Type B pancreatic cell (in vitro differentiated cells): ENCODE measurements at regions not wholly inside any gene's neighbourhood (a gene's known extent, or its start where the extent isn't known, plus 50 kb on each side); places are given as distances from the start of the nearest gene placed in this dataset.
"Not testable (repeated sequence)": the region's sequence is repeated elsewhere in the genome, so short reads cannot be mapped to it uniquely, and the experiment has no call there.

Experiments
- DNase-seq: peaks from one replicate; pipeline ENCODE4 v3.0.0; 2021; ENCODE audit warnings: mixed read lengths; ENCODE audit not compliant: unreplicated experiment; ENCODE audit errors: extremely low spot score
- H3K27ac Mint-ChIP-seq: 2 replicates; pipeline ENCODE4 v1.8.0; 2021; ENCODE audit warnings: mild to moderate bottlenecking, mixed read lengths
- H3K27me3 Mint-ChIP-seq: 2 replicates; pipeline ENCODE4 v1.8.0; 2021; ENCODE audit warnings: mixed read lengths
- H3K36me3 Mint-ChIP-seq: 2 replicates; pipeline ENCODE4 v1.8.0; 2021; ENCODE audit warnings: mixed read lengths
- H3K4me1 Mint-ChIP-seq: one replicate; pipeline ENCODE4 v1.8.0; 2021; ENCODE audit warnings: mixed read lengths; ENCODE audit not compliant: unreplicated experiment
- H3K4me3 Mint-ChIP-seq: 2 replicates; pipeline ENCODE4 v1.8.0; 2021; ENCODE audit warnings: mild to moderate bottlenecking, mixed read lengths
- H3K9me3 Mint-ChIP-seq: 2 replicates; pipeline ENCODE4 v1.8.0; 2021; ENCODE audit warnings: mixed read lengths
- TF ChIP-seq, protein P1 (sequence below): fragments of 200-600 bp; sonication (generic); conservative IDR thresholded peaks from 2 replicates; pipeline ENCODE4 v1.5.0; 2021; ENCODE audit warnings: antibody characterized with exemption, mild to moderate bottlenecking

- no peak for DNase-seq
- peaks cover 6% of the 10 kb centered on the region for H3K9me3 Mint-ChIP-seq
- no peaks in the 10 kb centered on the region for H3K27me3 Mint-ChIP-seq
- H3K27ac Mint-ChIP-seq, result no peak overlapping the region
- H3K4me1 Mint-ChIP-seq, result no peaks in the 10 kb centered on the region
- no peaks in the 10 kb centered on the region for H3K36me3 Mint-ChIP-seq
- TF ChIP-seq, protein P1, sequence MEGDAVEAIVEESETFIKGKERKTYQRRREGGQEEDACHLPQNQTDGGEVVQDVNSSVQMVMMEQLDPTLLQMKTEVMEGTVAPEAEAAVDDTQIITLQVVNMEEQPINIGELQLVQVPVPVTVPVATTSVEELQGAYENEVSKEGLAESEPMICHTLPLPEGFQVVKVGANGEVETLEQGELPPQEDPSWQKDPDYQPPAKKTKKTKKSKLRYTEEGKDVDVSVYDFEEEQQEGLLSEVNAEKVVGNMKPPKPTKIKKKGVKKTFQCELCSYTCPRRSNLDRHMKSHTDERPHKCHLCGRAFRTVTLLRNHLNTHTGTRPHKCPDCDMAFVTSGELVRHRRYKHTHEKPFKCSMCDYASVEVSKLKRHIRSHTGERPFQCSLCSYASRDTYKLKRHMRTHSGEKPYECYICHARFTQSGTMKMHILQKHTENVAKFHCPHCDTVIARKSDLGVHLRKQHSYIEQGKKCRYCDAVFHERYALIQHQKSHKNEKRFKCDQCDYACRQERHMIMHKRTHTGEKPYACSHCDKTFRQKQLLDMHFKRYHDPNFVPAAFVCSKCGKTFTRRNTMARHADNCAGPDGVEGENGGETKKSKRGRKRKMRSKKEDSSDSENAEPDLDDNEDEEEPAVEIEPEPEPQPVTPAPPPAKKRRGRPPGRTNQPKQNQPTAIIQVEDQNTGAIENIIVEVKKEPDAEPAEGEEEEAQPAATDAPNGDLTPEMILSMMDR, result no peak
- H3K4me3 Mint-ChIP-seq, result no peak overlapping the region
Measured at GRCh38 chr14:105911006-105911847, 384.8 kb downstream of the TMEM121 start.

- not testable (repeated sequence) for H3K9me3 Mint-ChIP-seq, H3K4me3 Mint-ChIP-seq, H3K36me3 Mint-ChIP-seq, H3K27me3 Mint-ChIP-seq, H3K27ac Mint-ChIP-seq, DNase-seq, H3K4me1 Mint-ChIP-seq
Measured at GRCh38 chr14:105911848-105912292, 385.5 kb downstream of the TMEM121 start.

GRCh38 chr14:105912641-105913180 lies 386.3 kb downstream of the TMEM121 start:
- no peaks in the 10 kb centered on the region for H3K4me1 Mint-ChIP-seq
- TF ChIP-seq, protein P1, result no peak
- H3K27me3 Mint-ChIP-seq, result no peaks in the 10 kb centered on the region
- no peak for DNase-seq
- H3K27ac Mint-ChIP-seq, result no peak overlapping the region
- peaks cover 6% of the 10 kb centered on the region for H3K9me3 Mint-ChIP-seq
- no peaks in the 10 kb centered on the region for H3K36me3 Mint-ChIP-seq
- no peak overlapping the region for H3K4me3 Mint-ChIP-seq

DNA sequence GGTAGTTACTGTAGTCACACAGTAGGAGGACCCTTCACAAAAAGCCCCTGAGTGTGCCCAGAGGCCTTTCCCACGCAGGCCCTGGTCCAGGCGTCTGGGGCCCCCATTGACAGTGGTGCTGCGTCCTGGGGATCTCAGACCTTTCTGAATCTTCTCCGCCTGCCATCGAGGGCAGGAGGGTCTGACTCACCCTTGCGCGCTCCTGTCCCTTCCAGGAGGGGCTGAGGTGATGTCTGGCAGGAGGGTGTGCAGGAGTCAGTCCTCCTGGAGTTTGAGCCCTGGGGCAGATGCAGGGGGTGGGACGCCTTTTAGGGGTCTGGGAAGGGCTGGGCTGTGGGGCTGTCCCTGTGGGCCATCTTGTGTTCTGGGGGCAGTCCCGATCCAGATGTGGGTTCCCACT lies 386.8 kb downstream of the TMEM121 start:
- Mint-ChIP-seq H3K27ac (no peak overlapping the region), H3K27me3 (no peaks in the 10 kb centered on the region), H3K9me3 (peaks cover 6% of the 10 kb centered on the region), H3K4me3 (no peak overlapping the region), H3K36me3 (no peaks in the 10 kb centered on the region), H3K4me1 (no peaks in the 10 kb centered on the region)
- no peak for DNase-seq
- TF ChIP-seq, protein P1, result no peak

DNA sequence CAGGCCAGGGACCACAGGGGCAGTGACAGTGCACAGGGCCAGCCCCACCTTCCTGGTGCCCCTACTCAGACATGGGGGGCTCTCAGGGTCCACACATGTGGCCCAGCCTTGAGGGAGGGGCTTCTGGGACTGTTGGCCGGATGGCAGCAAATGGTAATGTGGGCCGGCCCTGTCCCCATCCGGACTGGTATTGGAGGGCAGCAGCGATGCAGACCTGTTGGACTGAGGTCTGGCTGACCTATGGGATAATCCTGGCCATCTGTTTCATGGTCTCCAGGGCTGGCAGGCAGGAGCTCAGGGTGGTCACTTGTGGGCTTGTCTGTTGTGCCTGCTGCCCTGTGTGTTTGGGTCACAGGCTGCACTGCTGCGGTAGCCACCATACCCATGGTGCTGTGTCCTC lies 387.5 kb downstream of the TMEM121 start:
- H3K9me3 Mint-ChIP-seq, result peaks cover 6% of the 10 kb centered on the region
- DNase-seq, result no peak
- no peak overlapping the region for H3K4me3 Mint-ChIP-seq
- H3K27ac Mint-ChIP-seq, result no peak overlapping the region
- H3K4me1 Mint-ChIP-seq, result no peaks in the 10 kb centered on the region
- H3K36me3 Mint-ChIP-seq, result no peaks in the 10 kb centered on the region
- no peaks in the 10 kb centered on the region for H3K27me3 Mint-ChIP-seq
- TF ChIP-seq, protein P1, result no peak

DNA sequence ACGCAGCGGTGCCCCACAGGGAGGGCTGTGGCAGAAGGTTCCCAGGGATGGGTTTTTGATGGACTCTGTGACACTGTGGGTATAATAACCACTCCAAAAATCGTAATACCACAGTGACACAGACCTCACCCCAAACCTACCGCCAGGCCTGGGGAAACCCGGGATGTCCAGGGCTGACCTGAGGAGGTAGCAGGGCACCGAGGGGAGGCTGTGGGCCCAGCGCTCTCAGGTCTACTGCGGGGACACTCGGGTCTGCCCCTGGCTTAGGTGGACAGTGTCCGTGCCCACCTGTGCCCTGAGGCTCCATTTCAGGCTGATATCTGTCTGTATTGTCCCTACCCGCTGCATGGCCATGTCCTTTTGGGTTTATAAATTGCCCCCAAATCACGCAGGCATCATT lies 387.9 kb downstream of the TMEM121 start:
- not testable (repeated sequence) for H3K27me3 Mint-ChIP-seq, H3K9me3 Mint-ChIP-seq, H3K4me3 Mint-ChIP-seq, H3K27ac Mint-ChIP-seq, H3K36me3 Mint-ChIP-seq, DNase-seq, H3K4me1 Mint-ChIP-seq
